DND-41 (cell line): ENCODE measurements at regions not wholly inside any gene's neighbourhood (a gene's known extent, or its start where the extent isn't known, plus 50 kb on each side); places are given as distances from the start of the nearest gene placed in this dataset.

Experiments
- ATAC-seq: fragments of 200-7000 bp; cut with Tn5 transposase; 3 replicates; pipeline ENCODE4 v1.9.1; 2021; ENCODE audit warnings: low read depth; ENCODE audit not compliant: insufficient read depth
- DNase-seq: peaks from one replicate; pipeline ENCODE4 v3.0.0-alpha.2; 2020
- H2AFZ ChIP-seq: 2 replicates; pipeline ENCODE4 v1.6.0; 2012; ENCODE audit warnings: low read depth, low read length
- H3K27ac ChIP-seq: 2 replicates; pipeline ENCODE4 v1.5.1; 2012; ENCODE audit warnings: low read length, inconsistent platforms
- H3K27me3 ChIP-seq: fragments of 200-600 bp; sonication (generic); 2 replicates; pipeline ENCODE4 v1.6.0; 2012; ENCODE audit warnings: low read length, mild to moderate bottlenecking, inconsistent platforms; ENCODE audit not compliant: insufficient read depth, poor library complexity
- H3K36me3 ChIP-seq: 2 replicates; pipeline ENCODE4 v1.5.1; 2012; ENCODE audit warnings: low read length, inconsistent platforms; ENCODE audit not compliant: insufficient read depth
- H3K4me1 ChIP-seq: 2 replicates; pipeline ENCODE4 v1.5.1; 2012; ENCODE audit warnings: mild to moderate bottlenecking, low read length; ENCODE audit not compliant: insufficient read depth
- H3K4me2 ChIP-seq: 2 replicates; pipeline ENCODE4 v1.6.0; 2012; ENCODE audit warnings: mild to moderate bottlenecking, moderate library complexity, low read length, inconsistent platforms; ENCODE audit not compliant: insufficient read depth
- H3K4me3 ChIP-seq, 2 experiments: fragments of 200-600 bp in 1 of 2; shearing (Covaris generic) in 1 of 2; 2 replicates each; pipeline ENCODE4 v1.5.1; 2012 to 2016; ENCODE audit warnings: inconsistent platforms in 2 of 2, low read length in 2 of 2, mild to moderate bottlenecking in 2 of 2, low read depth in 1 of 2, moderate library complexity in 1 of 2
- H3K79me2 ChIP-seq: 2 replicates; pipeline ENCODE4 v1.6.0; 2012; ENCODE audit warnings: low read length, inconsistent platforms; ENCODE audit not compliant: insufficient read depth
- H3K9ac ChIP-seq: 2 replicates; pipeline ENCODE4 v1.6.0; 2012; ENCODE audit warnings: low read depth, mild to moderate bottlenecking, inconsistent platforms, low read length, moderate library complexity
- H3K9me3 ChIP-seq: 2 replicates; pipeline ENCODE4 v1.5.1; 2012; ENCODE audit warnings: low read length, moderate library complexity, mild to moderate bottlenecking, inconsistent platforms; ENCODE audit not compliant: insufficient read depth, severe bottlenecking
- H4K20me1 ChIP-seq: 2 replicates; pipeline ENCODE4 v1.6.0; 2012; ENCODE audit warnings: low read length; ENCODE audit not compliant: insufficient read depth
- CTCF ChIP-seq: IDR thresholded peaks from 2 replicates; pipeline ENCODE4 v1.5.1; 2012; ENCODE audit warnings: borderline replicate concordance, low read length, moderate library complexity, mild to moderate bottlenecking; ENCODE audit not compliant: poor library complexity, severe bottlenecking; ENCODE audit errors: extremely low read depth
- EZH2 ChIP-seq: IDR thresholded peaks from 3 replicates; pipeline ENCODE4 v1.6.1; 2012; ENCODE audit warnings: borderline replicate concordance, low read depth, mild to moderate bottlenecking, moderate library complexity, low read length, inconsistent platforms; ENCODE audit not compliant: severe bottlenecking

GRCh38 chr14:23828616-23829015 lies 125.0 kb upstream of the DHRS4 start:
- Histone ChIP-seq H3K4me1 (no peaks in the 10 kb centered on the region), H3K9me3 (no peaks in the 10 kb centered on the region), H3K27ac (no peak overlapping the region), H3K79me2 (no peaks in the 10 kb centered on the region), H3K9ac (no peak overlapping the region), H3K4me3 (no peak overlapping the region), H3K4me2 (no peak overlapping the region), H2AFZ (no peak overlapping the region), H4K20me1 (no peaks in the 10 kb centered on the region), H3K27me3 (peaks cover 15% of the 10 kb centered on the region), H3K36me3 (no peaks in the 10 kb centered on the region)
- DNase-seq (no peak), ATAC-seq (no peak)
- TF ChIP-seq CTCF (no peak), EZH2 (no peak)

GRCh38 chr14:23829736-23830471 lies 123.7 kb upstream of the DHRS4 start:
- ATAC-seq = no peak
- Histone ChIP-seq H3K9ac (no peak overlapping the region), H3K27me3 (peaks cover 15% of the 10 kb centered on the region), H4K20me1 (no peaks in the 10 kb centered on the region), H3K36me3 (no peaks in the 10 kb centered on the region), H3K9me3 (no peaks in the 10 kb centered on the region), H3K4me2 (no peak overlapping the region), H3K79me2 (no peaks in the 10 kb centered on the region), H3K4me1 (no peaks in the 10 kb centered on the region), H3K27ac (no peak overlapping the region), H2AFZ (no peak overlapping the region), H3K4me3 (no peak overlapping the region)
- TF ChIP-seq CTCF = no peak
- TF ChIP-seq EZH2 = no peak
- DNase-seq = no peak

- TF ChIP-seq CTCF = no peak
- TF ChIP-seq EZH2 = no peak
- H3K27me3 ChIP-seq = peaks cover 16% of the 10 kb centered on the region
- H2AFZ ChIP-seq = no peak overlapping the region
- no peaks in the 10 kb centered on the region for H4K20me1 ChIP-seq
- no peak overlapping the region for H3K27ac ChIP-seq
- ATAC-seq (peak; percentile 62), DNase-seq (no peak)
- no peaks in the 10 kb centered on the region for H3K36me3 ChIP-seq
- no peak overlapping the region for H3K4me2 ChIP-seq
- H3K9ac ChIP-seq = no peak overlapping the region
- no peaks in the 10 kb centered on the region for H3K79me2 ChIP-seq
- H3K9me3 ChIP-seq = no peaks in the 10 kb centered on the region
- H3K4me3 ChIP-seq = no peak overlapping the region
- H3K4me1 ChIP-seq = no peaks in the 10 kb centered on the region
Measured at GRCh38 chr14:23831596-23831995, 122.0 kb upstream of the DHRS4 start.
